GM19238 (cell line): ENCODE measurements at regions not wholly inside any gene's neighbourhood (a gene's known extent, or its start where the extent isn't known, plus 50 kb on each side); places are given as distances from the start of the nearest gene placed in this dataset.

Source experiments
- DNase-seq: peaks from one replicate; pipeline ENCODE4 v3.0.0; 2011; ENCODE audit warnings: low spot score; ENCODE audit not compliant: insufficient read length

- no peak for DNase-seq
These were observed 268.1 kb downstream of the SOX9 start for GRCh38 chr17:72388765-72389473.

DNA sequence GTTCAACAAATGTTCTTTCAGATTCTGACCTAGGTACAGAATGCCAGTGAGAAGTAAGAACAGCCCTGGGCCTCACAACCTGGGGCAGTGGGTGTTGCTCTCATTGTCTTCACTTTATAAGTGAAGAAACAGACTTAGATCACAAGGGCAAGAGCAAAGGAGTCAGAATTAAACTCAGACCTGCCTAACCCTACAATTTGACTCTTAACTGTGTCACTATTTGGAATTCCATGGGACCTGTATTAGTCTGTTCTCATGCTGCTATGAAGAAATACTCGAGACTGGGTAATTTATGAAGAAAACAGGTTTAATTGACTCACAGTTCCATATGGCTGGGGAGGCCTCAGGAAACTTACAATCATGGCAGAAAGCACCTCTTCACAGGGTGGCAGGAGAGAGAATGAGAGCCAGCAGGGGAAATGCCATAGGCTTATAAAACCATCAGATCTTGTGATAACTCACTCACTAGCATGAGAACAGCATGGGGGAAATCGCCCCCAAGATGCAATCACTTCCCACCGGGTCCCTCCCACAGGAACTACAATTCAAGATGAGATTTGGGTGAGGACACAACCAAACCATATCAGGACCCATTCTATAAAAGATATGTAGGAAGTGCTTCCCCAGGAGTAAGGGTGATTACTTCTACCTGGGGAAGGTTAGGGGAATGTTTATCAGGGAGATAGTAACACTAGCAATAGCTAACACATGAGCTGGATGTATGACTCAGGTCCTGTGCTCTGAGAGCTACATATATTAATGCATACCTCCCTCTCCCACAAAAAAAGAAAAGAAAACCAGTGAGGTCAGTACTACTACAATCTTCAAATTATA lies 270.1 kb downstream of the SOX9 start:
- no peak for DNase-seq

DNA sequence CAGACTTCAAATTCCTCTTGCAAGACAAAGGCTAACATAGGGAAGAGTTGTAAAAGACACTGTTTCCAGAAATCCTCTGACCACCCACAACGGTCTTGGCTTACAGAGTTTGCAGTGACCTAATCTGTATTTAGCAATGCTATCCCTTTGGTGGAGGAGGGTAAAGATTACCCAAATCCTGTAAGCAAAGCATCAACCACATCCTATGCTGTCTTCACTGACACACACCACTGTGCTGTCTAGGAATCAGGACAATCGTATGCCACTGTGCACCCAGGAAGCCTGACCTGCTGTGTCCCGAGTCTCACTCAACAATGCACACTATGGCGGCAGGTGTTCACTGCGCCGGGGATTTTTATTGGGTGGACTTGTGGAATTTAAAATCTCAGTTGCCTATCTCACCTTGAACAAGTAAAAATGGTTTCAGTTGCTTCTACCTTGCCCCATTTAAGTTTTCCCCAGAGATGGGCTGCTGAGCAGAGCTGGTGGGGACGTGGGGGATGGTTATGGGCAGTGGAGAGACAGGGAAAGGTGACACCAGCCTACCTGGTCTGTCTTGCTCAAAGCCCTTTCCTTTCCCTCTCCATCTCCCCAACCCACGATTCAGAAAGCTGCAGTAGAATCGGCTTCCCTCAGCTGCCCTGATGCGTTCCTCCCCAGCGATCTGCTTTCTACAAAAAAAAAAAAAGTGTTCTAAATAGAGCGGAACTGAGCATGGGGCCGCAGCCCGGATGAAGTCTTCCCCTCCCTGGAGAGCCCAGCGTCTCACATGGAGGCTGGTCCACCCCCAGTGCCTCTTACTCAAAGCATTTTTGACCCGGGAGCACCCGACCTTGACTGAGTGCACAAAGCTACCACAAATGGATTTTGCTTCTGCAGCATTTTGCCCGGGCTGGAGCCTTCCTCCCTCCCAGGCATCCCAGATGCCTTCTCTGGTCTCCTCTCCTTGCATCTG lies 271.5 kb downstream of the SOX9 start:
- DNase-seq, result no peak

GRCh38 chr17:72393553-72393952 lies 272.7 kb downstream of the SOX9 start:
- DNase-seq, result no peak

GRCh38 chr17:72394531-72394930 lies 273.7 kb downstream of the SOX9 start:
- no peak for DNase-seq

- no peak for DNase-seq
These were observed 275.3 kb downstream of the SOX9 start for GRCh38 chr17:72396121-72396520.

DNA sequence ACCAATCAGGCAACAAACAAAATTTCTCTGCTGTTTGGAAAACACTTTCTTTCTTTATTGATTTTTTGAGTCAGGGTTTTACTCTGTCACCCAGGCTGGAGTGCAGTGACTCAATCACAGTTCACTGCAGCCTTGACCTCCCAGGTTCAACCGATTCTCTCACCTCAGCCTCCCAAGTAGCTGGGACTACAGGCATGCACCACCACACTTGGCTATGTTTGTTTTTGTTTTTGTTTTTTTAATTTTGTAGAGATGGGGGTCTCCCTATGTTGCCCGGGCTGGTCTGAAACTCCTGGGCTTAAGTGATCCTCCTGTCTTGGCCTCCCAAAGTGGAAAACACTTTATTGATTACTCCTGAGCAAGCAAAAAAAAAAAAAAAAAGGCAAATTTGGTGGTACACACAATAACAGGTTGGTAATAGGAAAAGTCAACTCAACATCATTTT lies 276.4 kb downstream of the SOX9 start:
- DNase-seq, result no peak

DNA sequence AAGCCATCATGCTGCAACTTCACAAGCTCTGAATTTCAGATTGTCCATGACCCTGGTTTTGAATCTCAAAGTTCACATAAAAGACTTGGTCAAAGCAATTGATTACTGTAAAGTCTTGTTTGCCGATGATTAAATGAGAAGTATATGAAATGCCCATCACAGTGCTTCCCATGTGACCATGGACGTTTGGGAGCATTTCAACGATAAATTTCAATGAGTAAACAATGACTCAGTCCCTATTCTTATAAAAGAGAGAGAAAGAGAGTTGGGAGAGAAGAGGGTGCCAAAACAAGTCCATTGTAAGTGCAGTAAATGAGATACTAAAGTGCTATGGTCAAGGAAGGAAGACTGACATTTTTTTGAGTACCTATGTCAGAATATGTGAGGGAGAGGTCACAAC lies 276.9 kb downstream of the SOX9 start:
- no peak for DNase-seq

DNA sequence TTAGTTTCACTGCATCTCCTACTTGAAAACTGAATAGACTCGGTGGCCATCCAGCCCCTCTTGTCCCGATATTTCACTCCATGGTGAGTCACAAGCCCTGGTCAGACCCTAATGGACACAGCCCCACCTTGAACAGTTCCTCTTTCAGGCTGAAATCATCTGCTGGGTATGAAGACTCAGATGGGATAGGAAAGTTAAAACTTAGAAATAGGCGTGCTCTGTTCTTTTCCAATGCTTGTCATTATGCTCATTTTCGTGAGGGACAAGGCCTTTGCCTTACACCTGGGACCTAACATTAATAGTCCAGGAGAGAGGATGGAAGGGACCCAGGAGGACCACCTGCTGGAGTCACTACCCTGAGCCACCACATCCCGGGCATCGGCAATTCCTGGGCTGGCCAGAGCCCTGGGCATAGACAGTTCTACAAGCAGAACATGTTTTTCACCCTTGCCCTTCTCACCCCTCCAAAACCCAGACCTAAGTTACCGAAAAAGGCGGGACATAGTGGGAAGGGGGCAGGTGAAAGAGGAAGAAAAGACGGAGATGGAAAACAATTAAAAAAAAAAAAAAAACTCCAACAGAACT lies 278.3 kb downstream of the SOX9 start:
- no peak for DNase-seq

- no peak for DNase-seq
These were observed 279.0 kb downstream of the SOX9 start for GRCh38 chr17:72399608-72400487.

- DNase-seq, result no peak
These were observed 279.6 kb downstream of the SOX9 start for GRCh38 chr17:72400488-72400827.

- no peak for DNase-seq
These were observed 280.0 kb downstream of the SOX9 start for GRCh38 chr17:72400863-72401262.

- DNase-seq, result no peak
These were observed 281.3 kb downstream of the SOX9 start for GRCh38 chr17:72401883-72402726.

GRCh38 chr17:72402727-72403210 lies 281.9 kb downstream of the SOX9 start:
- no peak for DNase-seq

DNA sequence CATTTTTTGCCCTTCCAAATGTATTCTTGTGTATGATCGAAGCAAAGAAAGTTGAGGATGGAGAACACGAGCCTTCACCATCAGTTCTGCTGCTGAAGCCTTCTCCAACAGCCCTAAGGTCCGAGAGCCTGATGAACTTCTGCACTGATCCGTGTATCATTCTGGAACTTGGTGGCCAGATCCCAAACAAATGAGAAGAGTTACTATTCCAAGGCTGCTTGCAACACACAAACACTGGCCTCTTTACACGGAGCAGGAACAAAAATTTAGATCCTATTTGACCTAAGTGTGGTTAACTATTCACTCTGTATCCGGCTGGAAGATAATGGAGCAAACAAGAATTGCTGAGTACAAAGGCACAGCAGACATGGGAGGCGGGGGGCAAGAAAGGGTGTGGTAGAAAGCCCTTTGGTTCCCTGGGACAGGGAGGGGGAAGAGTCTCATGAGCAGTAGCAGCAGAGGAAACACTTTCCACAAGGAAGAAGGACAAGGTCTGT lies 282.9 kb downstream of the SOX9 start:
- no peak for DNase-seq

GRCh38 chr17:72404872-72405271 lies 284.1 kb downstream of the SOX9 start:
- DNase-seq, result no peak

- no peak for DNase-seq
These were observed 284.9 kb downstream of the SOX9 start for GRCh38 chr17:72405662-72406230.

DNA sequence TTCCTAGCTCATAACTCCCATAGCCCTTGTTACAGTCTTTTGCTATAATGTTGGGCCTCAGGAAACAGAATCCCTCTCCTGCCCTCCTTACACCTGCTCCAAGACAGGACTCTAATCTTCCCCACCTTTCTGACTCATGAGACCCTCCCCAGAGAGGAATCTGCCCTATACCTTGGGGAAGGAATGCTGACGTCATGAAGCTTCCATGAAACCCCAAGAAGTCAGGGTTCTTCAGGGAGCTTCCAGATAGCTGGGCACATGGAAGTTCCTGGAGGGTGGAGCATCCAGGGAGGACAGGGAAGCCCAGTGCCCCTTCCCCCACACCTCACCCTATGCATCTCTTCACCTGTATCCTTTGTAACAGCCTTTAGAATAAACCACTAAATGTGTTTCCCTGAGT lies 285.7 kb downstream of the SOX9 start:
- no peak for DNase-seq
